MM.1S (cell line): ENCODE measurements at regions not wholly inside any gene's neighbourhood (a gene's known extent, or its start where the extent isn't known, plus 50 kb on each side); places are given as distances from the start of the nearest gene placed in this dataset.

ENCODE experiments used
- CTCF ChIP-seq: fragments of 300-600 bp; sonication (generic); IDR thresholded peaks from 2 replicates; pipeline ENCODE4 v1.5.1; 2016; ENCODE audit warnings: antibody characterized with exemption, low read length, mixed read lengths
- EZH2 ChIP-seq: fragments of 300-600 bp; sonication (generic); optimal IDR thresholded peaks from 2 replicates; pipeline ENCODE3; 2017; ENCODE audit warnings: low read depth, mild to moderate bottlenecking, antibody characterized with exemption, low read length, mixed read lengths
- EZH2phosphoT487 ChIP-seq: fragments of 300-600 bp; sonication (generic); IDR thresholded peaks from 2 replicates; pipeline ENCODE4 v1.6.1; 2018; ENCODE audit warnings: antibody characterized with exemption, low read length

DNA sequence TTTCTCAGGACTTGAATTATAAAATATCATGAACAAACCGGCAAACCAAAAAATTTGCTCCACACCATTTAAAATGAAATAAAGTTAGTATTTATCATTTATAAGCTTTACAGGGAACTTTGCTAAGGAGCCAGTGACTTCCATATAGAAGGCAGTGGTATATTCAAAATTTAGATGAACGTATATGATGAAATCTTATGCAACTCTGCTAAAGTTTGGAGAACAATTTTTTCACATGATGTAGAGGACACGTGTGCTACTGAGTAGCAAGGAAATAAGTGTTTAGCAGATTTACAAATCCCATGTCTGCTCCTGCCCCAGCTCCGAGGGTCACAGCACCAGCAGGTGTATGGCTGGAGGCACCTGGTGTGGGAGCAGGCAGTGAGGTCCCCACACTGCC, 70.8 kb upstream of the IFNG-AS1 start:
- TF ChIP-seq CTCF (no peak), EZH2 (no peak), EZH2phosphoT487 (no peak)
